SK-N-SH treated with all-trans-retinoic acid at 6 μM for 48 hours (cell line): ENCODE measurements at regions not wholly inside any gene's neighbourhood (a gene's known extent, or its start where the extent isn't known, plus 50 kb on each side); places are given as distances from the start of the nearest gene placed in this dataset.

Experiments
- CREB5 ChIP-seq: fragments of 250-450 bp; sonication (Bioruptor Pico); IDR thresholded peaks from 2 replicates; pipeline ENCODE4 v1.5.1; 2020; ENCODE audit warnings: low read depth, mild to moderate bottlenecking, moderate library complexity
- CSDC2 ChIP-seq: fragments of 250-450 bp; sonication (Bioruptor Pico); IDR thresholded peaks from 2 replicates; pipeline ENCODE4 v1.5.0; 2020; ENCODE audit warnings: mild to moderate bottlenecking, moderate library complexity
- ZNF70 ChIP-seq: fragments of 450-650 bp; formaldehyde crosslinking; IDR thresholded peaks from 2 replicates; pipeline ENCODE4 v1.5.0; 2020; ENCODE audit warnings: mild to moderate bottlenecking, moderate library complexity
- ZNF8 ChIP-seq: fragments of 450-650 bp; formaldehyde crosslinking; IDR thresholded peaks from 2 replicates; pipeline ENCODE4 v1.5.0; 2020; ENCODE audit warnings: mild to moderate bottlenecking, moderate library complexity

- TF ChIP-seq CSDC2 (CRISPR knock-in tag), result no peak
- TF ChIP-seq ZNF70 (CRISPR knock-in tag), result no peak
- no peak for TF ChIP-seq CREB5 (CRISPR knock-in tag)
- no peak for TF ChIP-seq ZNF8 (CRISPR knock-in tag)
Observed at GRCh38 chr13:80612804-80613203, 271.9 kb upstream of the SPRY2 start.
